IPS DF 6.9 (cell line): ENCODE measurements at regions not wholly inside any gene's neighbourhood (a gene's known extent, or its start where the extent isn't known, plus 50 kb on each side); places are given as distances from the start of the nearest gene placed in this dataset.

ENCODE experiments used
- DNase-seq: peaks from one replicate; pipeline ENCODE4 v3.0.0-alpha.2; 2013; ENCODE audit warnings: low read depth, low spot score
- H3K27ac ChIP-seq: one replicate; pipeline ENCODE4 v1.5.1; 2013; ENCODE audit warnings: low read length, control low read depth
- H3K27me3 ChIP-seq: 2 replicates; pipeline ENCODE4 v1.6.1; 2013; ENCODE audit warnings: mild to moderate bottlenecking, low read length; ENCODE audit not compliant: control insufficient read depth, insufficient read depth
- H3K36me3 ChIP-seq: 2 replicates; pipeline ENCODE4 v1.6.1; 2013; ENCODE audit warnings: low read length; ENCODE audit not compliant: control insufficient read depth, insufficient read depth
- H3K4me1 ChIP-seq: 2 replicates; pipeline ENCODE4 v1.6.1; 2013; ENCODE audit warnings: low read length; ENCODE audit not compliant: control insufficient read depth, insufficient read depth
- H3K4me3 ChIP-seq: 2 replicates; pipeline ENCODE4 v1.5.1; 2013; ENCODE audit warnings: mild to moderate bottlenecking, low read length
- H3K9me3 ChIP-seq: 2 replicates; pipeline ENCODE4 v1.6.1; 2013; ENCODE audit warnings: low read length, inconsistent platforms; ENCODE audit not compliant: control insufficient read depth, insufficient read depth
- WGBS: extraction: QIAGEN DNeasy Blood & Tissue Kit; methylation state at CpG from one replicate; pipeline ENCODE4 v1.1.7; 2013; ENCODE audit warnings: mixed read lengths, missing lambda C conversion rate; ENCODE audit not compliant: insufficient read length, insufficient coverage; 5-methylcytosine and 5-hydroxymethylcytosine counted together

DNA sequence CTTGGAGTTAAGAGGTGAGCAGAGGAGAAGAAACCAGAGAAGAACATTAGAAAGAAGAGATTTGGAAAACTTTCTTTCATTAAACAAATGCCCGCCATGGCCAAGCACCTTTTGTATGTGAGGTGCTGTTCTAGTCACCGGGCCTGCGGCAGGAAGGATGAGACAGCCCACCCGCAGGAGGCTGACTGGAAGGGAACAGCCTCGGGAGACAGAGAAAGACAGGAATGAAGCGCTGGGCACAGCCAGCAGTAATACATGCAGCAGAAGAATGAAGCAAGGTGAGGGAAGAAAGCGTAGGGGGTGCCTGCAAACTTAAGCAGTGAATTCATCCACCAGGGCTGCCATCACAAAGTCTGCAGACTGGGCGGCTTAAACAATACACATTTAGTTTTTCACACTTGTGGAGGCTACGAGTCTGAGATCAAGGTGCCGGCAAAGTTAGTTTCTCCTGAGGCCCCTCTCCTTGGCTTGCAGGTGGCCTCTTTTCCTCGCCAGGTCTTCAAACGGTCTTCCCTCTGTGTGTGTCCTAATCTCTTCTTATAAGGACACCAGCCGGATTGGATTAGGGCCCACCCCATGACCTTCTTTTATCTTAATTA, 188.1 kb downstream of the PSMG1 start:
- no peaks in the 10 kb centered on the region for H3K36me3 ChIP-seq
- no peak overlapping the region for H3K27ac ChIP-seq
- no peak for DNase-seq
- no peaks in the 10 kb centered on the region for H3K9me3 ChIP-seq
- H3K4me1 ChIP-seq, result peaks cover 4% of the 10 kb centered on the region; the same call in 1 of the 2 replicates
- H3K27me3 ChIP-seq, result no peaks in the 10 kb centered on the region
- H3K4me3 ChIP-seq, result no peak overlapping the region
- WGBS, result no CpG with 5 or more reads among the region's 13 CpGs

- DNase-seq, result no peak
- Histone ChIP-seq H3K4me3 (no peak overlapping the region), H3K27ac (no peak overlapping the region), H3K9me3 (no peaks in the 10 kb centered on the region), H3K36me3 (no peaks in the 10 kb centered on the region), H3K27me3 (no peaks in the 10 kb centered on the region), H3K4me1 (peaks cover 7% of the 10 kb centered on the region; the same call in 1 of the 2 replicates)
- no CpG with 5 or more reads among the region's 12 CpGs for WGBS
These were observed 188.3 kb downstream of the ETS2 start for GRCh38 chr21:38994042-38994441.

DNA sequence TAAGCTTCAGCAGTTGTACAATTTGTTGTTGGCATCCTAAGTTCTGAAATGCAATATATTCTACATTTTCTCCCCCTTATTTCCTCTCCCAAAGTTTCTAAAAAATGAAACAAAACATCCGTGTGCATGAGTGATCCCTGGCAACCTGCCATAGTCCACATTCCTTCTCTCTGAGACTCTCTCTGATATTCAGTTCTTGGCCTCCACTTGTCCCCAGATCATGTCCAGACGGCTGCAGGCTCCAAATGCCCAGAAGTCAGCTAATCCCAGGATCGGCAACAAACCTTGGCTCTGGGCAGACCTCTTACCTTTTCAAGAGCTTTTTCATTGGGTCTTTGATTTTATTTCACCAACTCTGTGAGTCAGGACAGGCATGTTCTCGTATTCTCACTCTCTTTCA, 187.8 kb downstream of the ETS2 start:
- no peak overlapping the region for H3K4me3 ChIP-seq
- DNase-seq, result no peak
- H3K36me3 ChIP-seq, result no peaks in the 10 kb centered on the region
- H3K27ac ChIP-seq, result no peak overlapping the region
- H3K4me1 ChIP-seq, result peaks cover 7% of the 10 kb centered on the region; the same call in 1 of the 2 replicates
- no peaks in the 10 kb centered on the region for H3K27me3 ChIP-seq
- no CpG with 5 or more reads among the region's 4 CpGs for WGBS
- H3K9me3 ChIP-seq, result no peaks in the 10 kb centered on the region

DNA sequence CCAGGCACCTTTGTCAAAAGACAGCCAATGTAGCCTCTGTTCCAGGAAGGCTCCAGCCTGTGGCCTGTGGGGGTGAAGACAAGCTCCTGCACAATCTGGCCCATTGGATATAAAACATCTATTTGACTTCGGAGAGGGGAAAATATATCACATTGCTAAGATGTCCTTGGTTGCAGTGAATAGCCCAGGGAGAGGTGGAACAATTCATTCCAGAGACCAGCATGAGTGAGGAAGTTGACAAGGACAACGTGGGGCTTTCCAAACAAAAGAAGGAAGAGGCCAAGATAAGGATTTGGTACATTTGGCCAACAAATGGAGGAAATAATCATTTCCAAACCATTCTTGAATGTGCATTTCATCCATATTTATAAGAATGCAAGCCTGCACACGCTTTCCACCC, 187.0 kb downstream of the ETS2 start:
- H3K27ac ChIP-seq, result no peak overlapping the region
- no peak for DNase-seq
- H3K9me3 ChIP-seq, result no peaks in the 10 kb centered on the region
- no CpG with 5 or more reads among the region's 3 CpGs for WGBS
- H3K27me3 ChIP-seq, result no peaks in the 10 kb centered on the region
- no peaks in the 10 kb centered on the region for H3K36me3 ChIP-seq
- H3K4me3 ChIP-seq, result no peak overlapping the region
- peaks cover 8% of the 10 kb centered on the region; the same call in 1 of the 2 replicates for H3K4me1 ChIP-seq

GRCh38 chr21:38990424-38990794, 184.7 kb downstream of the ETS2 start:
- Histone ChIP-seq H3K4me1 (peaks cover 11% of the 10 kb centered on the region; the same call in 1 of the 2 replicates), H3K27ac (no peak overlapping the region), H3K9me3 (no peaks in the 10 kb centered on the region), H3K27me3 (no peaks in the 10 kb centered on the region), H3K36me3 (no peaks in the 10 kb centered on the region), H3K4me3 (no peak overlapping the region)
- WGBS, result no CpG with 5 or more reads among the region's 12 CpGs
- no peak for DNase-seq

DNA sequence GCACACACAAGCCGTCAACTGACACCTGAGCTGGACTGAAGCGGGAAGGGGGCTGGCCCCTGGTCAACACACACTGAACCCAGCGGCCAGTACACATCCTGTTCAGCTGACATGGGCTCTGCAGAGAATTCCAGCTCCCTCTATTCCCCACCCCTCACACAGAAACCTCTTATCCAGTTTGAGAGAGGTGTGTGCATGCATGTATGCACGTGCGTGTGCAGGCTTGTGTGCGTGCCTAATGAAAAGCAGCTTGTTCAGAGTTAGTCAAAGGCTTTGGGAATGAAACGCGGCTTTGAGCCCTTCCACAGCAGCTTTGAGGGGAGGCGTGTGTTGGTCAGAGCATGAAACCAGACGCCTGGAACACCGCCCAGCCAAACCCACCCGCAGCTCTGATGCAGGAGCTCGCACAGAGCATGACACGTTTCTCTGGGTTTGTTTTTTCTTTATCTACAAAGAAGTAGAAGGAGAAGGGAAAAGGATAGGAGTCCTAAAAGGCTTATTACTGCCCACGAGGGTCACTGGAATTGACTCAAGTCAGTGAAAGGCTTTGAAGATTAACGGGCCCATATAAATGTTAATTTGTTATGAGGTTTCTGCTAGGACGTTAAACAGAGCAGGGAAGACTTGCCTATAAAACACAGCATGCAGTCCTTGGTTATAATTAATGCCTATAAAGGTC, 184.2 kb downstream of the ETS2 start:
- no CpG with 5 or more reads among the region's 17 CpGs for WGBS
- Histone ChIP-seq H3K4me3 (no peak overlapping the region), H3K36me3 (no peaks in the 10 kb centered on the region), H3K9me3 (no peaks in the 10 kb centered on the region), H3K27ac (no peak overlapping the region), H3K27me3 (no peaks in the 10 kb centered on the region), H3K4me1 (peaks cover 11% of the 10 kb centered on the region; the same call in 1 of the 2 replicates)
- no peak for DNase-seq

GRCh38 chr21:38989379-38989744, 183.6 kb downstream of the ETS2 start:
- Histone ChIP-seq H3K4me3 (no peak overlapping the region), H3K27ac (no peak overlapping the region), H3K4me1 (peaks cover 11% of the 10 kb centered on the region; the same call in 1 of the 2 replicates), H3K9me3 (no peaks in the 10 kb centered on the region), H3K27me3 (no peaks in the 10 kb centered on the region), H3K36me3 (no peaks in the 10 kb centered on the region)
- no peak for DNase-seq
- no CpG with 5 or more reads among the region's 11 CpGs for WGBS

DNA sequence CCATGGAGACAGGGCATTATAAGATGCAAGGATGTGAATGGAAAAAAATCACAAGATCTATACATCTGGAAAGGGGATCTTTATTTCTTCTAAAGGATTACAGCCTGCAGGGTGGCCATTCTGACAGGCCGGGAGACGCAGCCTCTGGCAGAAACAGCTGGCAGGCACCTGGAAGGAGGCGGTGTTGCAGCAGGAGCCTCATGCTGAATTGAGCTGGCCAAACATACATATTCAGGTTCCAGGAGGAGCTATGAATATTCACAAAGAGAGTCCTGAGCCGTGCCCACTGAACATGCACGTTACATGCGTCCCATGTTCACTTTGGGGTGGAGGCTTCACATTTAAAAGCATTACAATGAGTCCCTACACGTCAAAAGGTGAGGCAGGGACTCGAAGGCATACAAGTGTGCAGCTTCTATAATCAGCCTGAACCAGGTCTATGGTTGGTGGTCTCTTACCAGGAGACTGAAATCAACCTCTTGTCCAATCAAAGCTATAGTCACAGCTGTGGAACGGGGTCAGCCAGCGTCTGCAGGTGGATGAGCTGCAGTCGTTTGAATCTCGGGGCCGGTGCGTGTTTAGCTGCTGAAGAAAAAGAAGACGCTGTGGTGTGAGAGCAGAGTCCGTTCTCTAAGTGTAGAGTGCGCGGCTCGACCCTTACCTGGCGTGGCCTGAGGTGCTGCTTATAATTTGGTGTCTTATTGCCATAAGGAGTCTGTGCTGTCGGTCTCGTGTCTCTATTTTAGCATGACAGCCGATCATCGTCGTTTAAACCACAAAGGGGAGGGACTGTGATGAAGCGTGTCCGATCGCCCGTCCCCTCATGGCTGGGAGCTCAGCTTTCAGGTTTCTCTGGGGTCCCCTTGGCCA, 183.0 kb downstream of the ETS2 start:
- H3K4me1 ChIP-seq, result peaks cover 11% of the 10 kb centered on the region; the same call in 1 of the 2 replicates
- DNase-seq, result no peak

DNA sequence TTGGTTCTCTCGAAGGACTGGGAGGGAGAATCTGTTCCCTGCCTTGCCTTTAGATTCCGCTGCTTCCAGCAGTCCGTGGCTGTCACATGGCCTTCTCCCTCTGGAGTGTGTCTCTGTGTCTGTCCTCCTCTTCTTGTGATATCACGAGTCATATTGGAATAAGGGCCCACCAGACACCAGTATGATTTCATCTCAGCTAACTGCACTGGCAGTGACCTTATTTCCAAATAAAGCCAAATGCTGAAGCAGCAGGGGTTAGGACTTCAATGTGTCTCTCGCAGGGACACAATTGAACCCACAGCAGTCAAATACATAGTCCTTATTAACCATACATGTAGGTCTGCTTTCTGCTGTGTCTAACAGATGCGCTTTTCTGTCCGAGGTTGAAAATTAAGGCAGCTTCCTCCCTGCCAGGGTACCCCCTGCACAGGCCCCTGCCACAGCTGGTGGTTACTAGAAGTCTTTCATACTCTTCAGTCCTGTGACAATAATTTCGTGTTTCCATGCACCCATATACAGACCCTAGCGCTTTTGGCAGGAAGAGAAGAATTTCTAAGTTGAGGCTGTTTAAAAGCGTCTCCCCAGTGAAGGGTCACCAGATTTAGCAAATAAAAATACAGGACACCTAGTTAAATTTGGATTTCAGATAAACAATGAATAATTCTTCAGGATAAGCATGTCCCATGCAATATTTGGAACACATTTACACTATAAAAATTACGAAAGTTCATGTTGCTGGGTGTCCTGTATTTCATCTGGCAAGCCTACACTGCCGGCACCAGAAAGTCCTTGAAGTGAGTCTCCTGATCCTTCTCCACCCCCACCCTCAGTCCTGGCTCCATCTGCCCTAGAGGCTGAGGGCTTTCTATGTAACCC, 182.1 kb downstream of the ETS2 start:
- Histone ChIP-seq H3K27ac (no peak overlapping the region), H3K4me3 (no peak overlapping the region), H3K9me3 (no peaks in the 10 kb centered on the region), H3K27me3 (no peaks in the 10 kb centered on the region), H3K4me1 (peaks cover 11% of the 10 kb centered on the region; the same call in 1 of the 2 replicates), H3K36me3 (no peaks in the 10 kb centered on the region)
- WGBS, result no CpG with 5 or more reads among the region's 12 CpGs
- no peak for DNase-seq

More for the DNA sequence above, 183.0 kb downstream of the ETS2 start:
- no CpG with 5 or more reads among the region's 29 CpGs for WGBS
- H3K27ac ChIP-seq, result no peak overlapping the region
- H3K9me3 ChIP-seq, result no peaks in the 10 kb centered on the region
- H3K36me3 ChIP-seq, result no peaks in the 10 kb centered on the region
- no peak overlapping the region for H3K4me3 ChIP-seq
- no peaks in the 10 kb centered on the region for H3K27me3 ChIP-seq
